Activated CD4-positive, alpha-beta T cell treated with anti-CD3 and anti-CD28 coated beads for 4 hours (primary cell): ENCODE measurements at regions not wholly inside any gene's neighbourhood (a gene's known extent, or its start where the extent isn't known, plus 50 kb on each side); places are given as distances from the start of the nearest gene placed in this dataset.

Experiments used
- DNase-seq, 2 donors: peaks; one replicate each; pipeline ENCODE4 v3.0.0-alpha.2; 2020

DNA sequence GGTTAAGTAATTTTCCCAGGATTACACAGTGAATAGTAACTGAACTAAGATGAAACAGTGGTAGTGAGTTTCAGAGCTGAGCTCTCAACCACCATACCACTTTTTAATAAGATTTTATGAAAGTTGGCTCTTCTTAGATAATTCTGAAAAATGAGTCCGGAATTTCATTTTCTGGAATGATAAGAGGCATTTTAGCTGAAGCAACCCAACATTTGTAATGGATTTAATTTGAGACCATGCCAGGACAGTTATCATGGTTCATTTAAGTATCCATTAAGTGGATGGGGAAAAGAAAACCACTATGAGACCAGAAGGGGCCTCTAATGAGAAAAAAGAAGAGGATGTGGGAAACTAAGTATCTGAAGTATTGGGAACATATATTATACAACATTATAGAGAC is 464.7 kb upstream of the C9orf72 start:
- DNase-seq = no peak

DNA sequence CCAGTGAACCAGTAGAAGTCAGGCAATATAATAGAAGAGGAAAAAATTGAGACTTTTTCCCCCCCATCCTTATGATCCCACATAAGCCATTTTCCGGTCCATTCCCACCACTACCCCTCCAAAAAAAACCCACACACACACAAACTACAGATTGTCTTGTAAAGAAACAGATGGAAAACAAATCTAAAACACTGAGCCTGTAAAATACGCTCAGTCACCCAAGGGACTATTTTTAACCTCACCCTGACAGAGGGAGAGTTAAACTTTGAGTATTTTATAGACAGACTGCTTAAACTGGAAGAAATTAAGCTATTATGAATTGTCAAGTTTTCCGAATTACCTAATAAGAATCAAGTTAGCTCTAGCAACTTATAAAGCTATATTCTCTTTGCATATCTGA is 471.8 kb upstream of the C9orf72 start:
- no peak for DNase-seq

DNA sequence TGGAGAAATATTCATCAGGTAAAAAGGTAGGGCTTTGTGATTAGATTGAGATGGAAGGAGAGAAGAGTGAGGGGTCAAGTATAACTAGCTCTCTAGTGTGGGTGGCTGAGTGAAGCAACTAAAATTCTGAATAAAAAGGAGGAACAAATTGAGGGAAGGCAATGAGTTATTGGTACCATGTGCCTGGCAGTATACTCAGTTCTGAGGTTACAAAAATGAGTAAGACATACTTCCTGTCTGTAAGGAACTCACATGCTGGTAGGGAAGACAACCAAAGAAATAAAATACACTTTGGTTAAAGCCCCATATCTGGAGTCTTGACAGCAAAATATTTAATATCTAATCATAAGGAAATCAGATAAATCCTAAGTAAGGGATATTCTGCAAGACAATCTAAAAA is 476.8 kb upstream of the C9orf72 start:
- DNase-seq = no peak

DNA sequence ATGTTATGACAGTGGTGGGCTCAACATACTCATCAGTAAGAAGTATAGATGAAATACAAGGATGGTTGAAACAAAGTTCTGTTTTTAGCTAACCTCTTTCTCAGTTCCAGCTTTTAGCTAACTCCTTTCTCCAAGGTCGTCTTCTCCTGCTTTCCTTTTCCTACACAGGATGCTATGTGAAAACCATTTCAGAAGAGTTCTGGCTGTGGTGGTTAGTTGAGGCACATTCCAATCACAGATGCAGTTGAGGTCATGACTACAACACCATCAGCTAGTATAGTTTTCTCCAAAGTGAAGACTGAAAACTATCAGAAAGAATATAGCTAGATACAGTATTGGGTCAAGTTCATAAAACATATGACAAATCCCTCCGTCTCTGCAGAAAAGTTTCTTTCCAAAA is 477.7 kb upstream of the C9orf72 start:
- DNase-seq = no peak

GRCh38 chr9:28051559-28052503 is 478.6 kb upstream of the C9orf72 start:
- DNase-seq = no peak

GRCh38 chr9:28053096-28053777 is 480.0 kb upstream of the C9orf72 start:
- DNase-seq = no peak

DNA sequence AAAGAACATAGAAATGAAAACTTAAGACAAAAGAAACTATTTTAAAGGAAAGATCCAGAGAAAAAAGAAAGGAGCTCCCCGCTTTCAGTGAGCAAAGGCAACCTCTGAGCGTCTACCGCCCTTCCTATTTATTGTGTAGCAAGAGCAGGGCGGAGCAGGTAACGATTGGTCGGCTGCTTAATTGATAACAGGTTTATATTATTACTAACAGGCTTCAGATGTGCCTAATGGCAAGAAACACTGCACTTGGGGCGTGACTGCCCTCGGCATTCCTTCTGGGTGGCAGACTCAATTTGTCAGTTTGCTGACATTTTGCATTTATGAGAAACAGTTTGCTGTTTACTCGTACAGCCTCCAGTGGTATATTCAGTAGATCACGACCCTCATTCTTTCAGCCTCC is 482.7 kb upstream of the C9orf72 start:
- no peak for DNase-seq

DNA sequence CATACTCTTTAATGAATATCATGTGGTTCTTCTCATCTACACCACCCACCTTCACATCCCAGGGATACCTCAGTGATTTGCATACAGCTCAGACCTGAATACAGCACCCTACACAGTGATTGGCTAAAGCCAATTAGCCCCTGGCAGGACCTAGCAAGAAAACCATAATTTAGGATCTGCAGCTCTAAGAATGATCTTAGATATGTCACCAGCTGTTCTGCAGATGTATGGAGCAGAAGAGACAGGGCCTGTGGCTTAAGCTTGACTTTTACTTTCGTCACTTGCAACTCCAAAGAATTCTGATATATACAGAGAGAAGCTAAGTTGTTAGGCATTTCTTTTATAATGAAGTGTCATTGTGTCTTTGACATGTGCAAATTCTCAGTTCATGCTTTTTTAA is 483.2 kb upstream of the C9orf72 start:
- DNase-seq = no peak

DNA sequence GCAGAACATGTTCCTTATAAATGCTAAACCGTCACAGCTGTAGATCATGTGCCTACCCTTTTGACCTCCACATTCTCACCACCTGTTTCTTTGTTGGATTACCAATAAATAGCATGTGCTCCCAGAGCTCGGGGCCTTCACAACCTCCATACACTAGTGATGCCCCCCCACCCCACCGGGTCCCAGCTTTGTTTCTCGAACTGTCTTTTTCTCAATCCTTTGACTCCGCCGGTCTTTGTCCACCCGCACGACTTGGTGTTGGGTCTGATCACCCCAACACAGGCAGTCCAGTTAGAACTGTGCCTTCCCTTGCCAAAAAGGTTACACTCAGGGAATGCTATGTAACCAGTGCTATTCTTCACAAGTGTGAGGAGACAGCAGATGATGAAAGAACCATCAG is 485.9 kb upstream of the C9orf72 start:
- DNase-seq = no peak

DNA sequence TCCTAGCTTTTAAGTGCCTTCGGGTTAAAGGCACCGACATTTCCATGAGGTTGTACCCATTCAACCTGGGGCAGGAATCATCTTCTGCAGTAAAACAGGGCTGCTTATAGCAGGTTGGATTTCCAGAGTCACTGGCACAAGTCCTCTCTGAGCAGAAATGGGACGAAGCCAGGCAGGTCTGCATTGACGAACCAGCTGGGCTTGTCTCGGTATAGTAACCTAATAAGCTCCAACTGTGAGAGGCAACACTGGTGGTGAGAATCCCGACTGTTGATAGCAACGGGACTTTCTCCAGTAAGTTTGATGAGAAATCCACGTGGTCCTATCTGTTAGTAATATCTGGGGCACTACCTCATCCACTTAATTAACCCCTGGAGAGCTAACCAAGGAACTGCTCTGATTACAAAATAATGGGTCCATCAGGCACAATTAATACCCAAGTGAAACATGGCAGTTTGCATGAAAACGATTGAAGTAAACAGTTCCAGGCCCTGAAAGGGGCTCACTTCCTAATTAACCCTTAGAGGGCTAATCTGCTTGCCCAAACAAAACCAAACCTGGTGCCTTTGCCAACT is 491.0 kb upstream of the C9orf72 start:
- no peak for DNase-seq

DNA sequence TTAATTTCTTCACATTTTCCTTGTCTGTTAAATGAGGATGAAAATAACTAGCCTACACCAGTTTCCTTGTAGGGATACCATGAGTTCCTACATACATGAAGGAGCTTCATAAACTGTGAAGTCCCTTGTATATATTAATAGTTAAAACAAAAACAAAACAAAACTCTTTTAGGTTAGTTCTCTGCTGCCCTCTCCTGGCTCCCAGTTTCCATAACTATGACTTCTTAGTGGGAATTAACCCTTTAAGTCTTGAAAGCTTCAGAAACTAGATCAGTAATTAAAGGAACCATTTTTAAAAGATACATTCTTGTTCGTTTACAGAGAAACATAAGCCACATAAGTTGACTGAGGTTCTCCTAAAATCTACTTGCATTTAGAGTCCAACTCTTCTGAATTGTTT is 500.0 kb upstream of the C9orf72 start:
- no peak for DNase-seq

- DNase-seq = no peak
Measured at GRCh38 chr9:28079677-28080076, 506.4 kb upstream of the C9orf72 start.

GRCh38 chr9:28082671-28083070 is 509.4 kb upstream of the C9orf72 start:
- DNase-seq = no peak

- DNase-seq = no peak
Measured at GRCh38 chr9:28086881-28087280, 513.6 kb upstream of the C9orf72 start.

DNA sequence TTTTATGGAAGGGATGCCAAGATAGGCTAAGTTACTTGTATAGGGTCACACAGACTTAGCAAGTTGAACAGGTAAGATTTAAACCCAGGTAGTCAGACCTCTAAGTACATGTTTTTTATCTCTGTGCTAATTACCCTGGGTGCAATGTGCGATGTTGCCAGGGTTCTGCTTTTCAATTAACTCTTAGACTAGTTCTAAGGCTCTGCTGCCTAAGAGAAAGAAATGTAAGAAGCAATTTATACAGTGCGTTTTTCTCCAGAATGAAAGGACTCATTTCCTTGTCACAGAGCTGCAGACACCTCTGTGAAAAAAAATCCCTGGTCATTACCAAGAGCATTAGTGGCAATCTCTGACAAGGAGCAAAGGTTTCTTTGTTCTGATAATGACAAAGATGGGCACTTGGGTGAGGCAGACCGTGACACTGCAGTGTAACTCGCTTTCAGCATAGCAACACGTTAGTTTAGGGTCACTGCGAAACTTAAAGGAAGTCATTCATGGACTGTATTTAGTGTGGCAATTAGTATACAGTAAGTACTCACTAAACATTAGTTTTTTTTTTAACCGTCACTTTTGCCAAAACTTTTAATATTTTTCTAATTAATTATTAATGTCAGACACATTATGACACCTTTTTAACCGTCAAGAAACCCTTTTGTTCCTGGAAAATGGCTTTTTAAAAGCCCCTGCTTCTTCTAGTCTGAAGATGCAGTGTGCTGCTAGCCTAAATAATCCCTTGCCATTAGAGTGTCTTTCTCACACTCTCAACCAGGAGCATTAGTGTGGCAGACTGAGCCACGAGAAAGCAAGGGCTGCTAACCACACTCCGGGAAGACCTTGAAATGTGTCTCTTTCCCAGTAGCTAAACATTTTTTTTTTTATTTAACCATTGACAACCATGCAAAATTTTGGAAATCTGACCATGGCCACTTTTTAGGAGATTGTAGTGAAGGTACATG is 520.0 kb upstream of the C9orf72 start:
- no peak for DNase-seq

DNA sequence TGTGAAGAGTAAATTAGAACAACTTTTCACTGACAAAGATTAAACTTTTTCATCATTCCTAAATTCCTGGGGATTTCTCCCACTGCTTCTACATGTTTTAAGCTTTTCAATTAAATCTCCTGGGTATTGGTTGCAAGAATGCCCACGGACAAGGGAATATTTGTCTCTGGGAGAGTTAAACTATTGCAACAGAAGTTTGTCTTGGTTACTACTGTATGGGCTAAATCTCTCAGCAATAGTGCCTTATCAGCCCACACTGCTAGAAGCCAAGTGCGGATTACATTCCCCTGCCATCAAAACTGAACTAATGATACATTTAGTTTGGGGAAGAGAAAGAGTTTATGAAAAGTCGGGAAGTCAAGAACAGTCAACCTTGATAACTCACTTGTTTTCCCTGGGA is 528.2 kb upstream of the C9orf72 start:
- no peak for DNase-seq

DNA sequence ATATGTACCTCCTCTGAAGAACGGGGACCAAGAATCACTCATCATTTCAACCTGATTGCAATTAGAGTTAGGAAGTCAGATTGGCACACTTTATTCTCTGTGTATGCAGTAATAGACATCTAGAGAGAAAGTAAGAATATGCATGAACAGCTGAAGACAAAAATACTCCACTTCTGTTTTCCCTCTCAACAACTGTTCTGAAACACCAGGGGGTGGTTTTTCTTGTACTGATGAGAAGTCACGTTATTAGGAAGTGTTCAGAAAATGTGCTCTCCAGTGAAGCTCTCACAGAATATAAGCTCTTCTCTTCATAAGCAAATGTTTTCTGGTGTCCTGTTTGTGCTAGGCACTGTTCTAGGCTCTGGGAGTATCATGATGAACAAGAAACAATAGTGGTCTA is 531.7 kb upstream of the C9orf72 start:
- DNase-seq = no peak

DNA sequence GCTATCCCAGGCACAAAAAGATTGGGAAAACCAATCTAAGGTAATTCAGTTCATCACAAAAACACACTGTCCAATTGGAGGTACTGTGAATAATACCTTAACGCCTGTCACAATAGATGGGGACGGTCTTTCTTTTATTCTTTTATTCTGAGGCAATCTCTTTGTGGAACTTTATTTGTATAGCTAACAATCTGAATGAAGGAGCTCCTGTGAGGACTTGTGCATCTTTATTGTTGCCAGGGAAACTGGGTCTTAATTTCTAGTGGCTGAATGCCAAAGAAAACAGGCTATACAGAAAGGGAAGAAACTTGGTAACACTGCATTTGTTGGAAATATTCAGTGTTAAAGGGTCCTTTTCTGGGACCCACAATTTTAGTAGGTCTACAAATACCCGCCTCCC is 546.9 kb upstream of the C9orf72 start:
- no peak for DNase-seq

DNA sequence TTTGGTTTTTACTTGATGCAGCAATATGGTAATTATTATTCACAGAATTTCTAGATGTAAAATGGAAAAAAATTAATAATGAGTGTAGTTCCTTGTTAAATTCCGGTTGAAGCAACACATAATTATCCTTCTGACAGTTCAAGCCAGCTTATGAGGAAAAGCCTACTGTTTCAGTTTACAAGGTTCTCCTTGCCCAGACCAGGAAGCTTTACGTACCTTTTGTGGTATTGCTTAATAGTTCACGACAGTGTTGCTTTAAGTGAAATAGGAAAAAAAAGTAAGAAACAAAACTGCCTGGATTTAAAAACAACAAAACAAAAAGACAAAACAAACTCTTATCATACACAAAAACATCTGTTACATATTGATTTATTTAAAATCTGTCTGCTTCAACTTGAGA is 547.3 kb upstream of the C9orf72 start:
- no peak for DNase-seq

- DNase-seq = no peak
Measured at GRCh38 chr9:28121366-28121765, 548.1 kb upstream of the C9orf72 start.

GRCh38 chr9:28124917-28125316 is 551.6 kb upstream of the C9orf72 start:
- no peak for DNase-seq

- DNase-seq = no peak
Measured at GRCh38 chr9:28127101-28127500, 553.8 kb upstream of the C9orf72 start.

GRCh38 chr9:28134446-28134976 is 561.2 kb upstream of the C9orf72 start:
- no peak for DNase-seq
